ENCODE measurements at regions not wholly inside any gene's neighbourhood (a gene's known extent, or its start where the extent isn't known, plus 50 kb on each side); places are given as distances from the start of the nearest gene placed in this dataset.

- DNase-seq (ENCODE audit: low spot score) = no peak
Measured at GRCh38 chr9:1962588-1963106, 52.5 kb upstream of the SMARCA2 start.

DNA sequence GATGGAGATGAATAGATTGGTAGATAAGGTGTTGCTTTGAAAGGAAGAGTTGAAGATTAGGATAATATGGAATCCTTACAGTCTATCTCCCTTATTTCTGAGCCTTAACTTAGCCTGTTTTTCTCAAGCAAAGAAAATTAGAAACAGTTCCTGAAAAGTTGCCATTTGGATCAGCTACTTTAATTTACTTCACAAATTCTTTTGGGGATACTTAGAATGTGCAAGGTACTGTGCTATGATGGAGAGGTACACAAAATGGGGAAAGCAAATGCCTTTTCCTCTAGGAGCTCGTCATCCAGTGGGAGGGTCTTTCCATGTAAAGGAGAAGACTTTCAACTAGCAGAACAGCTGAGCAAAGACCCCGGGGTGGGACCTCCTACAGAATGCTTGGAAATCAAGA is 51.1 kb upstream of the SMARCA2 start:
- DNase-seq (ENCODE audit: low spot score) = no peak

Data from RKO (cell line).